Keratinocyte (primary cell): ENCODE measurements at regions not wholly inside any gene's neighbourhood (a gene's known extent, or its start where the extent isn't known, plus 50 kb on each side); places are given as distances from the start of the nearest gene placed in this dataset.
A peak's percentile ranks its signal among the peaks of the same experiment; 100 is the strongest.

Experiments used
- DNase-seq: peaks from one replicate; pipeline ENCODE4 v3.0.0-alpha.2; 2011; ENCODE audit warnings: low read depth, missing footprints, low spot score
- FAIRE-seq: peaks from 2 replicates; lab custom pipeline; 2011; peaks lifted over from hg19 to GRCh38; lab: Jason Lieb, UNC
- H2AFZ ChIP-seq: 2 replicates; pipeline ENCODE4 v1.6.0; 2012; ENCODE audit warnings: low read length, control low read depth, inconsistent platforms; ENCODE audit not compliant: control insufficient read depth
- H3K27ac ChIP-seq: 2 replicates; pipeline ENCODE4 v1.5.1; 2011; ENCODE audit warnings: low read length; ENCODE audit not compliant: control insufficient read depth, insufficient read depth
- H3K27me3 ChIP-seq: 3 replicates; pipeline ENCODE4 v1.6.0; 2011; ENCODE audit warnings: low read length; ENCODE audit not compliant: control insufficient read depth, insufficient read depth; ENCODE audit errors: extremely low read depth
- H3K36me3 ChIP-seq, 2 experiments: 2 replicates in 1 of 2; 3 replicates in 1 of 2; pipeline ENCODE4 v1.5.1; 2011; ENCODE audit warnings: low read length in 2 of 2, mild to moderate bottlenecking in 1 of 2; ENCODE audit not compliant: control insufficient read depth in 2 of 2, insufficient read depth in 2 of 2; ENCODE audit errors: extremely low read depth in 1 of 2
- H3K4me1 ChIP-seq: 3 replicates; pipeline ENCODE4 v1.5.1; 2011; ENCODE audit warnings: low read length; ENCODE audit not compliant: control insufficient read depth, insufficient read depth; ENCODE audit errors: extremely low read depth
- H3K4me2 ChIP-seq: 3 replicates; pipeline ENCODE4 v1.6.0; 2011; ENCODE audit warnings: low read depth, low read length; ENCODE audit not compliant: control insufficient read depth, insufficient read depth; ENCODE audit errors: extremely low read depth
- H3K4me3 ChIP-seq, 3 experiments: fragments of 200-600 bp in 1 of 3; sonication (generic) in 1 of 3; 2 replicates in 2 of 3; 3 replicates in 1 of 3; pipeline ENCODE4 v1.5.1; 2011 to 2016; ENCODE audit warnings: low read length in 3 of 3, mild to moderate bottlenecking in 3 of 3, control low read depth in 2 of 3, inconsistent platforms in 1 of 3, low read depth in 1 of 3, mixed read lengths in 1 of 3, mixed run types in 1 of 3, moderate library complexity in 1 of 3; ENCODE audit not compliant: control insufficient read depth in 2 of 3, insufficient read depth in 2 of 3; ENCODE audit errors: extremely low read depth in 1 of 3
- H3K79me2 ChIP-seq: 2 replicates; pipeline ENCODE4 v1.6.0; 2012; ENCODE audit warnings: low read length; ENCODE audit not compliant: control insufficient read depth, insufficient read depth
- H3K9ac ChIP-seq: 3 replicates; pipeline ENCODE4 v1.6.0; 2011; ENCODE audit warnings: low read length; ENCODE audit not compliant: control insufficient read depth, insufficient read depth; ENCODE audit errors: extremely low read depth
- H3K9me1 ChIP-seq: 3 replicates; pipeline ENCODE4 v1.6.0; 2011; ENCODE audit warnings: low read length; ENCODE audit not compliant: control insufficient read depth, insufficient read depth; ENCODE audit errors: extremely low read depth
- H3K9me3 ChIP-seq: 2 replicates; pipeline ENCODE4 v1.5.1; 2012; ENCODE audit warnings: low read depth, low read length; ENCODE audit not compliant: control insufficient read depth
- H4K20me1 ChIP-seq: 3 replicates; pipeline ENCODE4 v1.6.0; 2011; ENCODE audit warnings: low read length; ENCODE audit not compliant: control insufficient read depth, insufficient read depth; ENCODE audit errors: extremely low read depth
- CTCF ChIP-seq, 3 experiments: IDR thresholded peaks in 1 of 3; conservative IDR thresholded peaks in 1 of 3; optimal IDR thresholded peaks in 1 of 3; 2 replicates in 2 of 3; 3 replicates in 1 of 3; pipeline versions ENCODE3 to v1.5.1; 2011; ENCODE audit warnings: low read length in 3 of 3, mild to moderate bottlenecking in 3 of 3, moderate library complexity in 2 of 3, control low read depth in 1 of 3, inconsistent platforms in 1 of 3; ENCODE audit not compliant: insufficient read depth in 2 of 3; ENCODE audit errors: extremely low read depth in 1 of 3
- EZH2 ChIP-seq: IDR thresholded peaks from one replicate; pipeline ENCODE4 v1.6.1; 2012; ENCODE audit warnings: inconsistent platforms, mild to moderate bottlenecking, low read length, moderate library complexity
- dilution Hi-C: fragments of 300-500 bp; cut with MboI; formaldehyde crosslinking; loops from one replicate; pipeline ENCODE4 v1.7.0; 2020; ENCODE audit warnings: low sequenced_read_pairs; ENCODE audit not compliant: extremely low pct_ligation_motif_present

GRCh38 chr15:45919806-45920205, 285.0 kb downstream of the SQOR start:
- FAIRE-seq (no peak), DNase-seq (peak; percentile 76)
- no peak overlapping the region for H3K27ac ChIP-seq
- no peaks in the 10 kb centered on the region for H3K27me3 ChIP-seq
- H3K4me3 ChIP-seq, result no peak overlapping the region
- no peak overlapping the region for H3K4me2 ChIP-seq
- H3K9me3 ChIP-seq, result no peaks in the 10 kb centered on the region
- no peaks in the 10 kb centered on the region for H3K36me3 ChIP-seq
- no peaks in the 10 kb centered on the region for H3K9me1 ChIP-seq
- no peaks in the 10 kb centered on the region for H3K79me2 ChIP-seq
- dilution Hi-C loops, result no loop called here
- no peak overlapping the region for H3K9ac ChIP-seq
- H4K20me1 ChIP-seq, result no peaks in the 10 kb centered on the region
- peaks cover 5% of the 10 kb centered on the region for H3K4me1 ChIP-seq
- H2AFZ ChIP-seq, result no peak overlapping the region
- TF ChIP-seq EZH2, result no peak
- no peak for TF ChIP-seq CTCF (optimal IDR thresholded peaks at IDR 0.05 in 1 of 3, IDR thresholded peaks at IDR 0.05 in 1 of 3, conservative IDR thresholded peaks at IDR 0.05 in 1 of 3; ENCODE audit: extremely low read depth in 1 of 3, insufficient read depth in 2 of 3, low read length in 3 of 3)

GRCh38 chr15:45921376-45921775, 286.5 kb downstream of the SQOR start:
- Histone ChIP-seq H2AFZ (peak overlapping the region; percentile 77), H3K79me2 (no peaks in the 10 kb centered on the region), H3K4me2 (no peak overlapping the region), H4K20me1 (no peaks in the 10 kb centered on the region), H3K27me3 (no peaks in the 10 kb centered on the region), H3K4me3 (no peak overlapping the region), H3K9ac (no peak overlapping the region), H3K9me1 (no peaks in the 10 kb centered on the region), H3K4me1 (peaks cover 5% of the 10 kb centered on the region), H3K27ac (no peak overlapping the region), H3K36me3 (no peaks in the 10 kb centered on the region), H3K9me3 (no peaks in the 10 kb centered on the region)
- DNase-seq, result no peak
- peak; percentile 17 for FAIRE-seq
- dilution Hi-C loops, result no loop called here
- no peak for TF ChIP-seq CTCF (optimal IDR thresholded peaks at IDR 0.05 in 1 of 3, IDR thresholded peaks at IDR 0.05 in 1 of 3, conservative IDR thresholded peaks at IDR 0.05 in 1 of 3; ENCODE audit: extremely low read depth in 1 of 3, insufficient read depth in 2 of 3, low read length in 3 of 3)
- no peak for TF ChIP-seq EZH2
